Kidney tubule cell (primary cell): ENCODE measurements at regions not wholly inside any gene's neighbourhood (a gene's known extent, or its start where the extent isn't known, plus 50 kb on each side); places are given as distances from the start of the nearest gene placed in this dataset.

Experiments used
- DNase-seq: peaks from one replicate; pipeline ENCODE4 v3.0.0-alpha.2; 2018; ENCODE audit warnings: low spot score

DNA sequence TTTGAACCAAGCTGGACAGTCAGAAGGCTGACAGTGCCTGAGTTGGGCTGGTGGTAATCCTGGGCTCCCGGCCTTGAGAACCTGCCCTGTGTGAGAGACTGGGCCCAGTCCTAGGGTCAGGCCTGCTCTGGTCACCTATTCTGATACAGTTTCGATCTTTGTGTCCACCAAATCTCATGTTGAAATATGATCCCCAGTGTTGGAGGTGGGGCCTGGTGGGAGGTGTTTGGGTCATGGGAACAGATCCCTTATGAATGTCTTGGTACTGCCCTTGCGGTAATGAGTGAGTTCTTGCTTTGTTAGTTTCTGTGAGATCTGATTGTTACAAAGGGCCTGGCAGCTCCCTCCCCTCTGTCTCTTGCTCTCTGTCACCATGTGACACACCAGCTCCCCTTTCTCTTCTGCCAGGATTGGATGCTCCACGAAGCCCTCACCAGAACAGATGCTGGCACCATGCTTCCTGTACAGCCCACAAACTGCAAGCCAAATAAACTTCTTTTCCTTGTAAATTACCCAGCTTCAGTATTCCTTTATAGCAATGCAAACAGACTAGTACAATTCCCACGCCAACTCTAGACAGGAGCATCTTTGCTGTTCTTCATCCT, 111.8 kb upstream of the ZNF438 start:
- no peak for DNase-seq

- DNase-seq, result peak; percentile 43
These were observed 114.3 kb upstream of the ZNF438 start for GRCh38 chr10:31145986-31146385.

- DNase-seq, result peak; percentile 91
These were observed 115.0 kb upstream of the ZNF438 start for GRCh38 chr10:31146491-31147209.

- DNase-seq, result peak; percentile 21
These were observed 115.5 kb upstream of the ZNF438 start for GRCh38 chr10:31147210-31147608.

DNA sequence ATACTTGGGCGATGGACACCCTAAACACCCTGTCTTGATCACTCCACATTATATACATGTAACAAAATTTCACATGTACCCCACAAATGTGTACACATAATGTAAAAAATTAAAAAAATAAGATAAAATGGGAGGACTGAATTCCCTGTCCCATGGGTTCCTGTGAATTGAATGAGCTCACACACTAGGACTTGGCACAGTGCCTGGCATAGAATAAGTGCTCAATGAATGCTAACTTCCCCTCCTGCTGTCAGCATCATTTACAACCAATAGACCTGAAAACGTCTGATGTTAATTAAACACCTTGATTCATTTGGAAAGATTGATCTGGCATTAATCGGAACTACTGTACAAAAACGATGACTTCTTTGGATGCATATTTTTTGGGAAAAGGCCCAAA, 117.3 kb upstream of the ZNF438 start:
- DNase-seq, result peak; percentile 19

DNA sequence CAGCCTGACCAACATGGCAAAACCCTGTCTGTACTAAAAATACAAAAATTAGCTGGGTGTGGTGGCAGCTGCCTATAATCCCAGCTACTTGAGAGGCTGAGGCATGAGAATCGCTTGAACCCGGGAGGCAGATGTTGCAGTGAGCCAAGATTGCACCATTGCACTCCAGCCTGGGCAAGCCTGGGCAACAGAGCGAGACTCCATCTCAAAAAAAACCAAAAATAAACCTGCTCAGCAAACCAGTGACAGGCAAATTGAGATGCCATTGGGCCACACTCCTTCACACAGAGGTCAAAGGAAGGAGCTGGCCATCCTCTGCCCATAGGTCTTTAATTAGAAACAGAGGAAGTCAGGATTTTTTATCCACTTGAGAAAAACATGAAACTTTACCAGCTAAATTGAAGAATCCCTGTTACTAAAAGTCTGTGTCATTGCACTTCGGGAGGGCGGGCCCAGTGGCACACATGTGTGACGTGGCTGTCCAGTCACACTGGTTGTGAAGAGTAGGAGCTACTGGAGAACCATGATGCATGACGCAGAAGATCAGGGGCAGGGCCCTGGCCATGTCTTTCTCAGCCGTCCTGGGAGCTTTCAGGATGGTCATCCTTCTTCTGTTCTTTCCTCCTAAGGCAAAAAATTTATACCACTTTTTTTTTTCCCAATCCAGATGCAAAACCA, 118.3 kb upstream of the ZNF438 start:
- no peak for DNase-seq

DNA sequence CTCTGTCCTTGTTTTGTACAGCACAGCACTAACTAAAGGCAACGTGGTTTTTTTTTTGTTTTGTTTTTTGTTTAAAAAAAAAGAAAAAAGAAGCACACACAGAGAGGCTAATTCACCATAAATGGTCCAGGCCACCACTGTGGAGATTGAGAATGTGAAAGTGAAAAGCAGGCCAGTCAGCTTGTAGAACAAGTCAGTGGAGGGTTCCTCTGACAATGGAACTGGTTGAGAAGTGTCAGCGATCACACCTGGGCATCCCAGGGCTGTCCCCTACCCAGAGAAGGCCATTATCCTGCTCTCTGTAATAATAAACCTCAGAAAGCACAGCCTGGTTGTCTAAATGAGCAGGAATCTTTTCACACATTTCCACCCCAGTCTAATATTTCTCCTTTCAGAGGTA, 119.6 kb upstream of the ZNF438 start:
- no peak for DNase-seq

- DNase-seq, result no peak
These were observed 120.9 kb upstream of the ZNF438 start for GRCh38 chr10:31152421-31153135.

- DNase-seq, result no peak
These were observed 121.5 kb upstream of the ZNF438 start for GRCh38 chr10:31153161-31153560.

GRCh38 chr10:31153692-31154091, 122.0 kb upstream of the ZNF438 start:
- peak; percentile 21 for DNase-seq

- no peak for DNase-seq
These were observed 123.3 kb upstream of the ZNF438 start for GRCh38 chr10:31154996-31155395.

- DNase-seq, result peak; percentile 53
These were observed 125.7 kb upstream of the ZNF438 start for GRCh38 chr10:31157123-31158010.

DNA sequence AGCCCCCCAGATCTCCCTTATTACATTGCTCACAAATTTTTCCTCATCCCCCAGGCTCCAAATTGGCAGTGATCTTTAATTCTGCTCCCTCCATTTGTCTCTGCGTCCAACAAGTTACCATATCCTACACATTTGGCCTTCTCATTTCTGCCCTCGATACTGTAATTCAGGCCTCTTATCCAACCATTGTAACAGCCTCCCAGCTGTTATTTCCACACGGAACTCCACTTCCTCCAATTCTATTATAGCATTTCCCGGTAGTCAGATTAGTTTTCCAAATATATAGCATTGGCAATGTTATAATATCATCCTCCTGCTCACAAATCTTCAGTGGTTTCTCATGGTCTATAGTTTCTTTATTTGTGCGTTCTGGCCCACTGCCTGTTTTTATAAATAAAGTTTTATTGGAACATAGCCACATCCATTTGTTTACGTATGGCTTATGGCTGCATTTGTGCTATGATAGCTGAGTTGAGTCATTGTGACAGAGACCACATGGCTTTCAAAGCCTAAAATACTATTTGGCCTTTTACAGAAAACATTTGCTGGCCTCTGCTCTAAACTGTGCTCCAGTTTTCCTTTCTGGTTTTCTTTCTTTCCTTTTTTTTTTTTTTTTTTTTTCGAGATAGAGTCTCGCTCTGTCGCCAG, 126.5 kb upstream of the ZNF438 start:
- no peak for DNase-seq

DNA sequence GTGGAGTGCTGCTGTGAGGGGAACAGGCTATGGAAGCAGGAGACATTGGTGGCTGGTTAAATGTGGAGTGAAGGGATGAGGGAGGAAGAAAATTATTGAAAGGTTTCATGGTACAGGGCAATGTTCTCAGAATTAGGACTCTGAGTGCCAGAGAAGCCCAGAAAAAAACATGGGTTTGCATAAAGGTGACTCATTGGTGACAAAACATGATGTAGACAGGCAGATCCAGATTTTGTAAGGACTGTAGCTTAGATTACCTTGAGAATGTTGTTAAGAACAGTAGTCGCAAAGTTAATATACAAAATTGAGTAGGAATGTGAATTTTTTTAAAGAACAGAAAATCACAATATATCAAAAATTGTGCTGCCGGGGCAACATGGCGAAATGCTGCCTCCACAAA, 134.9 kb upstream of the ZNF438 start:
- no peak for DNase-seq

DNA sequence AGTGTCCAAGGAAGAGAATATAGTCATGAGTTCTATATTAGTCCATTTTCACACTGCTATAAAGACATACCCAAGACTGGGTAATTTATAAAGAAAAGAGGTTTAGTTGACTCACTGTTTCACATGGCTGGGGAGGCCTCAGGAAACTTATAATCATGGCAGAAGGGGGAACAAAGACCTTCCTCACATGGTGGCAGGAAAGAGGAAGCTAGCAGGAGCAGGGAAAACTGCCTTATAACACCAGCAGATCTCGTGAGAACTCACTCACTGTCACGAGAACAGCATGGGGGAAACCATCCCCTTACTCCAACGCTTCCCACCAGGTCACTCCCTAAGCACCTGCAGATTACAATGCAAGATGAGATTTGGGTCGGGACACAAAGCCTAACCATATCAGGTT, 139.0 kb upstream of the ZNF438 start:
- no peak for DNase-seq

DNA sequence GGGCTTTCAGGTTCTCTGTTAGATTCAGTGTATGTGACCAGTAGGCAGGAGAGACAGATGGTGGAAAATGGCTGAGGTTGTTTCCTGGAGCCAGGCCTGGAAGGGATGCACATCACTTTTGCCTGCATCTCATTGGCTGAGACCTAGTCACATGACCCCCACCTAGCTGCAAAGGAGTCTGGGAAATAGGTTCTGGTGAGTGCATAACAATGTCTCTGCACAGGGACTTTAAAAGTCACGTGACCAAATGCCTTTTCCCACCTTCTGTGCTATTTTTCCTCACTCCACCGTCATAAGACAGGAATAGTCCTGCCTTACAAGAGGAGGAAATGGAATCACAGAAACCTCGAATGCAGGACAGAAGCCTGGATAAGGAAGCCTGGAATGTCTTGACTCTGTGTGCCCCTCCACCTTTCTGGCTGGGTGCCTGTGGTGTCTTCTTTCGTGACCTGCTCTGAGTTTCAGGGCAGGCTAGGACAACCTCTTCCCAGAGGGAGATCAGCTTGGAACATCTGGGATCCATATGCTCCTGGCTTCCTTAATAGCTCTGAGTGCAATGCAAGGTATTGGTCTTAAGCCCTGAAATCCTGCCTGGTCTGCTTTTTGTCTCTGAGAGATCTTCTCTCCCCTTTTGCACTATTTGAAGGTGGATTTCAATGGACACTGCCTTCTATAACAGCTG, 139.9 kb upstream of the ZNF438 start:
- DNase-seq, result no peak

DNA sequence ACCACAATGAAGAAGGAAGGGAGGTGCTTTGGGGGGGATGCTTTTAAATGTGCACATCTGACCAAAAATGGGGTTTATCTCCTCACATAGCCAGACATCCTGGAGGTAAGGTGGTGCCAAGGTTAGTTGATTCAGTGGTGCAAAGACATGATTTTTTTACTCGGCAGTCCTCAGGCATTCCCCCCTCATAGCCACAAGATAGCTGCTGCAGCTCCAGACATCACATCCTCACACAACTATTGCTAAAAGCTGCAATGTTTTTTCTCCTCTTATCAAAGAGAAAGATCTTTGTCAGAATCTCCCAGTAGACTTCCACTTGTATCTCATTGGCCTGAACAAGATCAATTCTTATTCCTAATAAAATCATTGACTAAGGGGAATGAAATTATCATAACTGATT, 141.3 kb upstream of the ZNF438 start:
- no peak for DNase-seq

DNA sequence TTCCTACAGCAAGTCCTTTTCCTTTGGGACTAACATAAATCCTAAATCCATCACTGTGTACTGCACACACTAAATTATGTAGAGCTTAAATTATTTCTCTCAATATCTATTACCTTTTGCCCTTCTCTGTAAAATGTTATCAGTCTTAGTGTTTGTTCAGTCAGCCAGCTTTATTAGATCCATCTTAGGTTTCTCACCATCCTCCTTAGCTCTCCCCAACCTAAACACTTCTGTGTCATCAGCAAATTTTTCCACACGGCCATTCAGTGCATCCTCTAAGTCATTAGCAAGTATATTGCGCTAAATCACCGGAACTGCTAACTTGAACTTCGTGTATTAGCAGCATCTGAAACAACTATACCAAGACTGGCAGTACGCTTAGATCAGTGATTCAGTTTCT, 142.1 kb upstream of the ZNF438 start:
- DNase-seq, result no peak

DNA sequence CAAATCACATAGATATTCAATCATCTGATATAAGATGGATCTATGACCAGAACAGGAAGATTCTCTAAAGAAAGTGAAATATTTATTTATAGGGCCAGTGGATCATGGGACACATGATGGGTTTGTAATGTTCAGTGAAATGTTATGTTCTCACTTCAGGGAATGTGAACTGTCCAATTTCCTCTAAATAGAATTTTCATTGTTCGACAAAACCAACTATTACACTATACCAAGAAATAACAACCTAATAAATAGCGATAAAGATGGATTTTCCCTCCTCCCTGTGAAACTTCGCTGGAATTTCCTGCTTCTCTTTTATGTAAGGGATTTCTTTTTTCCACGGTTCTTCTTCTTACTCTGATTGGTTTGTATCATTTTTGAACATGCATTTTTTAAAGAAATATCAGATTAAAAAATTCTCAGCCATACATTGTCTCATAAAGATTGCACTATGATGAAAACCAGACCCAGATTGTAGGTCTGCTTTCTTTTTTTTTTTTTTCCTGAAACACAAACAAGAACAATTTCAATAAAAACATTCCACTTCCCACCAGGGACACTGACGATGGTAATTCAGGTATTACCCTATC, 139.8 kb upstream of the ZEB1 start:
- DNase-seq, result no peak
